ENCODE measurements at regions not wholly inside any gene's neighbourhood (a gene's known extent, or its start where the extent isn't known, plus 50 kb on each side); places are given as distances from the start of the nearest gene placed in this dataset.
A peak's percentile ranks its signal among the peaks of the same experiment; 100 is the strongest.

- intact Hi-C loops (cut with DNase I), result no loop called here
- no peak for ATAC-seq
Measured at GRCh38 chr9:86586144-86586494, 231.9 kb upstream of the TUT7 start.

GRCh38 chr9:86585422-86586143, 231.4 kb upstream of the TUT7 start:
- TF ChIP-seq, protein P1, sequence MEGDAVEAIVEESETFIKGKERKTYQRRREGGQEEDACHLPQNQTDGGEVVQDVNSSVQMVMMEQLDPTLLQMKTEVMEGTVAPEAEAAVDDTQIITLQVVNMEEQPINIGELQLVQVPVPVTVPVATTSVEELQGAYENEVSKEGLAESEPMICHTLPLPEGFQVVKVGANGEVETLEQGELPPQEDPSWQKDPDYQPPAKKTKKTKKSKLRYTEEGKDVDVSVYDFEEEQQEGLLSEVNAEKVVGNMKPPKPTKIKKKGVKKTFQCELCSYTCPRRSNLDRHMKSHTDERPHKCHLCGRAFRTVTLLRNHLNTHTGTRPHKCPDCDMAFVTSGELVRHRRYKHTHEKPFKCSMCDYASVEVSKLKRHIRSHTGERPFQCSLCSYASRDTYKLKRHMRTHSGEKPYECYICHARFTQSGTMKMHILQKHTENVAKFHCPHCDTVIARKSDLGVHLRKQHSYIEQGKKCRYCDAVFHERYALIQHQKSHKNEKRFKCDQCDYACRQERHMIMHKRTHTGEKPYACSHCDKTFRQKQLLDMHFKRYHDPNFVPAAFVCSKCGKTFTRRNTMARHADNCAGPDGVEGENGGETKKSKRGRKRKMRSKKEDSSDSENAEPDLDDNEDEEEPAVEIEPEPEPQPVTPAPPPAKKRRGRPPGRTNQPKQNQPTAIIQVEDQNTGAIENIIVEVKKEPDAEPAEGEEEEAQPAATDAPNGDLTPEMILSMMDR (IDR thresholded peaks at IDR 0.05), result no peak
- Histone ChIP-seq H3K27me3 (peaks cover 0 to 4% (median 0%) of the 10 kb centered on the region in 7 donors), H3K36me3 (no peaks in the 10 kb centered on the region), H3K4me3 (peak overlapping the region in 6 of 10 donors; percentile 2 to 38 (median 18)), H3K27ac (peak overlapping the region in 8 of 10 donors; percentile 1 to 60 (median 43)), H3K9me3 (no peaks in the 10 kb centered on the region), H3K4me1 (peaks cover 0 to 5% (median 0%) of the 10 kb centered on the region in 9 donors)
- ATAC-seq (peak in 4 of 8 donors; percentile 33 to 50 (median 41)), DNase-seq (no peak)
- 42 to 43% methylated on average over 7 of the region's 7 CpGs for WGBS, 2 donors
- intact Hi-C loops (cut with DNase I), result no loop called here

More at GRCh38 chr9:86586144-86586494, 231.9 kb upstream of the TUT7 start:
- H3K27me3 ChIP-seq, result peaks cover 0 to 4% (median 0%) of the 10 kb centered on the region in 7 donors
- TF ChIP-seq, protein P1 (IDR thresholded peaks at IDR 0.05), result no peak
- no peaks in the 10 kb centered on the region for H3K9me3 ChIP-seq
- no peak for DNase-seq
- H3K36me3 ChIP-seq, result no peaks in the 10 kb centered on the region
- H3K4me1 ChIP-seq, result peaks cover 0 to 5% (median 0%) of the 10 kb centered on the region in 9 donors
- H3K27ac ChIP-seq, result peak overlapping the region in 7 of 10 donors; percentile 1 to 60 (median 46)
- peak overlapping the region in 3 of 10 donors; percentile 14 to 38 (median 32) for H3K4me3 ChIP-seq

- peak in 1 of 8 donors; percentile 9 for ATAC-seq
- Histone ChIP-seq H3K4me3 (no peak overlapping the region), H3K27me3 (peaks cover 0 to 3% (median 0%) of the 10 kb centered on the region in 7 donors), H3K27ac (peak overlapping the region in 4 of 10 donors; percentile 10 to 25 (median 12)), H3K4me1 (peaks cover 3 to 16% (median 11%) of the 10 kb centered on the region in 9 donors), H3K36me3 (no peaks in the 10 kb centered on the region), H3K9me3 (no peaks in the 10 kb centered on the region)
- 72 to 82% methylated on average over 6 of the region's 6 CpGs for WGBS, 2 donors
- TF ChIP-seq, protein P1 (IDR thresholded peaks at IDR 0.05), result no peak
- intact Hi-C loops (cut with DNase I), result no loop called here
- no peak for DNase-seq
Measured at GRCh38 chr9:86580688-86581087, 226.5 kb upstream of the TUT7 start.

DNA sequence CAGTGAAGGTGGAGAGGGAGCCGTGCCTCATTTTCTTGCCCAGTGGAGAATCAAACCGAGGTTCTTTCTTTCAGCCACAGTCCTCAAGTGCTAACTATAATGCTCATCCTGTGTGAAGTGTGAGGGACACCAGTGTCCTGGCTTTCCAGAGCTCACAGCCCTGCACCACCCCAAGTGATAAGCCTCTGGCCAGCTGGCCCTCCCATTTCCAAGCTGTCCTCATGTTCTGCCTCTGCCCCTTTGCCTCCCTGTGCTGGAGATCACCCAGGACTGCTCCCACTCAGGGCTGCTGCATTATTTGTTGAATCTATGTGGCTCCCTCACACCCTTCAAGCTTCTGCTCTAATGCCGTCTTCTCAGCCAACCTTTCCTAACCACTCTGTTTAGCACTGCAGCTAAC, 224.5 kb upstream of the TUT7 start:
- H3K4me1 ChIP-seq, result peaks cover 3 to 23% (median 17%) of the 10 kb centered on the region in 9 donors
- TF ChIP-seq, protein P1 (IDR thresholded peaks at IDR 0.05), result no peak
- H3K9me3 ChIP-seq, result no peaks in the 10 kb centered on the region
- no peak overlapping the region for H3K27ac ChIP-seq
- peaks cover 0 to 3% (median 0%) of the 10 kb centered on the region in 7 donors for H3K27me3 ChIP-seq
- DNase-seq (no peak), ATAC-seq (no peak)
- no peaks in the 10 kb centered on the region for H3K36me3 ChIP-seq
- intact Hi-C loops (cut with DNase I), result no loop called here
- H3K4me3 ChIP-seq, result no peak overlapping the region
- WGBS, 2 donors, result 93 to 94% methylated on average over 3 of the region's 3 CpGs

All from heart right ventricle (tissue), 16 donors.